Stimulated activated CD8-positive, alpha-beta memory T cell treated with anti-CD3 and anti-CD28 coated beads, Interleukin-12 subunit alpha, Interleukin-12 subunit beta, amount 100 ng/mL, for 24 hours (primary cell): ENCODE measurements at regions not wholly inside any gene's neighbourhood (a gene's known extent, or its start where the extent isn't known, plus 50 kb on each side); places are given as distances from the start of the nearest gene placed in this dataset.

ENCODE experiments used
- DNase-seq: peaks from one replicate; pipeline ENCODE4 v3.0.0-alpha.2; 2020; ENCODE audit errors: extremely low read depth

- DNase-seq = no peak
These were observed 89.4 kb upstream of the MTPN start for GRCh38 chr7:136066304-136067143.

GRCh38 chr7:136064627-136065237, 87.6 kb upstream of the MTPN start:
- no peak for DNase-seq

- DNase-seq = no peak
These were observed 86.9 kb upstream of the MTPN start for GRCh38 chr7:136064081-136064480.

- DNase-seq = no peak
These were observed 86.1 kb upstream of the MTPN start for GRCh38 chr7:136063326-136063666.

GRCh38 chr7:136062625-136063325, 85.6 kb upstream of the MTPN start:
- no peak for DNase-seq

- DNase-seq = no peak
These were observed 84.3 kb upstream of the MTPN start for GRCh38 chr7:136061433-136061832.

- DNase-seq = no peak
These were observed 81.4 kb upstream of the MTPN start for GRCh38 chr7:136058546-136058945.

- no peak for DNase-seq
These were observed 80.3 kb upstream of the MTPN start for GRCh38 chr7:136057509-136057908.

- DNase-seq = no peak
These were observed 79.6 kb upstream of the MTPN start for GRCh38 chr7:136056651-136057231.

- no peak for DNase-seq
These were observed 78.1 kb upstream of the MTPN start for GRCh38 chr7:136055266-136055665.

GRCh38 chr7:136053689-136054485, 76.7 kb upstream of the MTPN start:
- no peak for DNase-seq

- no peak for DNase-seq
These were observed 74.2 kb upstream of the MTPN start for GRCh38 chr7:136051203-136051928.

- DNase-seq = no peak
These were observed 73.3 kb upstream of the MTPN start for GRCh38 chr7:136050462-136050847.

GRCh38 chr7:136049818-136050461, 72.8 kb upstream of the MTPN start:
- no peak for DNase-seq

GRCh38 chr7:136049117-136049516, 72.0 kb upstream of the MTPN start:
- no peak for DNase-seq

GRCh38 chr7:136046548-136046947, 69.4 kb upstream of the MTPN start:
- no peak for DNase-seq

- no peak for DNase-seq
These were observed 68.8 kb upstream of the MTPN start for GRCh38 chr7:136045992-136046391.

GRCh38 chr7:136045181-136045580, 68.0 kb upstream of the MTPN start:
- no peak for DNase-seq

GRCh38 chr7:136039577-136040345, 62.6 kb upstream of the MTPN start:
- no peak for DNase-seq

- DNase-seq = no peak
These were observed 59.2 kb upstream of the MTPN start for GRCh38 chr7:136036336-136036735.
